Activated CD8-positive, alpha-beta T cell treated with anti-CD3 and anti-CD28 coated beads for 36 hours (primary cell): ENCODE measurements at regions not wholly inside any gene's neighbourhood (a gene's known extent, or its start where the extent isn't known, plus 50 kb on each side); places are given as distances from the start of the nearest gene placed in this dataset.

Source experiments
- ATAC-seq: fragments of 200-7000 bp; cut with Tn5 transposase; one replicate; pipeline ENCODE4 v1.10.0; 2021; ENCODE audit warnings: mild to moderate bottlenecking, moderate library complexity
- CTCF ChIA-PET: fragments of 350-600 bp; sonication (Branson Sonifier 250); formaldehyde crosslinking; loops from one replicate; lab custom pipeline; 2021; ENCODE audit warnings: antibody characterized with exemption; lab: Charles Lee
- POLR2A ChIA-PET: fragments of 350-600 bp; sonication (Branson Sonifier 250); formaldehyde crosslinking; loops from one replicate; lab custom pipeline; 2021; ENCODE audit warnings: antibody characterized with exemption; lab: Charles Lee
- DNase-seq: peaks from one replicate; pipeline ENCODE4 v3.0.0-alpha.2; 2020
- H3K27ac Mint-ChIP-seq: one replicate; pipeline ENCODE4 v1.8.0; 2021; ENCODE audit warnings: mild to moderate bottlenecking, mixed read lengths
- H3K27me3 Mint-ChIP-seq: one replicate; pipeline ENCODE4 v1.8.0; 2021; ENCODE audit warnings: mixed read lengths
- H3K36me3 Mint-ChIP-seq: one replicate; pipeline ENCODE4 v1.8.0; 2021; ENCODE audit warnings: low read depth, mixed read lengths
- H3K4me1 Mint-ChIP-seq: one replicate; pipeline ENCODE4 v1.8.0; 2021; ENCODE audit warnings: low read depth, mixed read lengths
- H3K4me3 Mint-ChIP-seq: one replicate; pipeline ENCODE4 v1.8.0; 2021; ENCODE audit warnings: mild to moderate bottlenecking, moderate library complexity, mixed read lengths
- H3K9me3 Mint-ChIP-seq: one replicate; pipeline ENCODE4 v1.8.0; 2021; ENCODE audit warnings: mixed read lengths
- CTCF ChIP-seq: fragments of 200-600 bp; IDR thresholded peaks from one replicate; pipeline ENCODE4 v1.8.0; 2022; ENCODE audit warnings: antibody characterized with exemption, mild to moderate bottlenecking
- intact Hi-C: fragments of 100-400 bp; cut with micrococcal nuclease; formaldehyde crosslinking; loops from one replicate; pipeline ENCODE4 v1.10.0; 2022

DNA sequence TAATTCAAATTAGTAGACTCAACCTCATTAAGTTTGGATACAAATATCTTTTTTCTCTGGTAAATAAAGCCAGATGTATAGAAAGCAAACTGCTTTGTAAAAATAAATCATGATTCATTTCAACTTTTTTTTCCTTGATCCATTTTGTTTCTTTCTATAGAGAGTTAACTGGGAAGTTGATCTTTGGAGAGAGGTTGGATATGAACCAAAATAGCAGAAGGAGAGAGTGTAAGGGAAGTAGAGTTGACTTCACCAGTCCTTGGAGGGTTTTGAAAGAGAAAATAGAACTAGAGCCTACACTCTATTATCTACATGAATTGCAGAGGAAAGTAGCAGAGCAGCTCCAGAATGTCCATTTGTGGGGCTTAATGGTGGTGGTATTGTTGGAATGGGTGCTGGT, 243.8 kb downstream of the ADGRL2 start:
- POLR2A ChIA-PET: no interaction called here

GRCh38 chr1:82044111-82044510, 243.4 kb downstream of the ADGRL2 start:
- DNase-seq: no peak
- Mint-ChIP-seq H3K27ac (no peak overlapping the region), H3K4me1 (no peaks in the 10 kb centered on the region), H3K4me3 (no peak overlapping the region), H3K36me3 (no peaks in the 10 kb centered on the region), H3K9me3 (peaks cover 3% of the 10 kb centered on the region), H3K27me3 (peaks cover 8% of the 10 kb centered on the region)
- no peak for ATAC-seq
- TF ChIP-seq CTCF: no peak
- POLR2A ChIA-PET: no interaction called here
- intact Hi-C loops: no loop called here
- CTCF ChIA-PET: no interaction called here

More for the DNA sequence above, 243.8 kb downstream of the ADGRL2 start:
- no peaks in the 10 kb centered on the region for H3K36me3 Mint-ChIP-seq
- no peaks in the 10 kb centered on the region for H3K4me1 Mint-ChIP-seq
- DNase-seq (no peak), ATAC-seq (no peak)
- intact Hi-C loops: no loop called here
- H3K27me3 Mint-ChIP-seq: peaks cover 8% of the 10 kb centered on the region
- TF ChIP-seq CTCF: no peak
- no peak overlapping the region for H3K27ac Mint-ChIP-seq
- H3K9me3 Mint-ChIP-seq: peaks cover 3% of the 10 kb centered on the region
- no peak overlapping the region for H3K4me3 Mint-ChIP-seq
- CTCF ChIA-PET: no interaction called here

DNA sequence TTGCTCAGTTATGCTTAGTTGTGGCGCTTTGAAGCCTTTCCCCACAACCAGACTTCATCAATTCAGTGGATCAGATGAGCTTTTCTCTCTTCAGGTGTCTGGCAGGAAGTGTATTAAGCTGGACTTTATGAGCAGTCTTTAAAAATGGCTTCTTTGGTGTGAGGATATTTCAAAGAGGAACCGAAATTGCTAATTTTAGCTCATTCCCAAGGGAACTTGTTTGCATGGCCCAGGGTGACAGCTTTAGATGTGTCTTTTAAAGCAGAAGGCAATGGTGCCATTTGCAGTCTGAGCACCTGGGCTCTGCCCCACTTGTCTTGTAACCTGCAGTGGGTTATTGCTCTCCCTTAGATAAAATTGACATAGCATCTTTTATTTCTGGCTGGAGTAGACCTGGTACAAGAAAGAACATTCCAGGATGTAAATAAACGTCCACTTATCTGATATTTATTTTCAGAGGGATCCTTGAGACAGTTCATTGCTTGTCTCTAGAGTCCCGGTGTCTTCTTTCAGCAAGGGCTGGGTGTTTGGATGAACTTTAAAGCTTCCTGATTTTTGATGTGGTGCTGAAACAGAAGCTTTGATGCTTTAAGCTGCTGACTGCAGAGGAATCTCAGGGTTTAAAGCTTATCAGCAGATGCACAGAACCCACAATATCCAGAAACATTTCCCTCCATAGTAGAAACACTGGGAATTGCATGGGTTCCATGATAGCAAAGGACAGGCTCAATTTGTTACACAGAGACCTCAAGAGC, 241.7 kb downstream of the ADGRL2 start:
- H3K4me1 Mint-ChIP-seq: no peaks in the 10 kb centered on the region
- ChIA-PET CTCF (no interaction called here), POLR2A (interaction anchor here (0.6 kb wide), 1 partner anchor 112 kb away, joined by 4 read pairs; no protein-coding TSS in a partner anchor)
- no peak overlapping the region for H3K27ac Mint-ChIP-seq
- peaks cover 8% of the 10 kb centered on the region for H3K27me3 Mint-ChIP-seq
- DNase-seq: no peak
- H3K9me3 Mint-ChIP-seq: no peaks in the 10 kb centered on the region
- H3K4me3 Mint-ChIP-seq: no peak overlapping the region
- intact Hi-C loops: no loop called here
- no peak for TF ChIP-seq CTCF
- ATAC-seq: no peak
- no peaks in the 10 kb centered on the region for H3K36me3 Mint-ChIP-seq
